Suppressor macrophage treated with lipopolysaccharide for 1 hour (primary cell): ENCODE measurements at regions not wholly inside any gene's neighbourhood (a gene's known extent, or its start where the extent isn't known, plus 50 kb on each side); places are given as distances from the start of the nearest gene placed in this dataset.

Experiments used
- DNase-seq, 3 donors: peaks; one replicate each; pipeline ENCODE4 v3.0.0-alpha.2; 2020 to 2022

DNA sequence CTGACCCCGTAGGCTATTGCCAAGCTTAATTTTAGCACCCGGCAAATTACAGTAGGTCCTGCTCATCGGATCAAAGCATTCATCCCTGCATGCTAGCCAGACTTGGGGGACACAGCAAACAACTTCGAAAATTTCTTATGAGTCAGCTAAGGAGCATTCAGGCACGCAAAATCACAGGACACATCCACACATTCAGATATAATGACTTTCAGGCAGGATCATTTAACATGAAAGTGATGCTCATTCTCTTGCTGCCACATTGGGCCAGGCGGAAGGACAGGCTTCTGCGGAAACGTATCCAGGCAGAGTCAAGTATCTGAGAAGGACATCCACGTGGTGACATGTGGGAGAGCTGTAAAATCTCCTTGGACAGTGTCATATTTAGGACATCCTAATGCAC, 474.0 kb upstream of the NRP1 start:
- no peak for DNase-seq

DNA sequence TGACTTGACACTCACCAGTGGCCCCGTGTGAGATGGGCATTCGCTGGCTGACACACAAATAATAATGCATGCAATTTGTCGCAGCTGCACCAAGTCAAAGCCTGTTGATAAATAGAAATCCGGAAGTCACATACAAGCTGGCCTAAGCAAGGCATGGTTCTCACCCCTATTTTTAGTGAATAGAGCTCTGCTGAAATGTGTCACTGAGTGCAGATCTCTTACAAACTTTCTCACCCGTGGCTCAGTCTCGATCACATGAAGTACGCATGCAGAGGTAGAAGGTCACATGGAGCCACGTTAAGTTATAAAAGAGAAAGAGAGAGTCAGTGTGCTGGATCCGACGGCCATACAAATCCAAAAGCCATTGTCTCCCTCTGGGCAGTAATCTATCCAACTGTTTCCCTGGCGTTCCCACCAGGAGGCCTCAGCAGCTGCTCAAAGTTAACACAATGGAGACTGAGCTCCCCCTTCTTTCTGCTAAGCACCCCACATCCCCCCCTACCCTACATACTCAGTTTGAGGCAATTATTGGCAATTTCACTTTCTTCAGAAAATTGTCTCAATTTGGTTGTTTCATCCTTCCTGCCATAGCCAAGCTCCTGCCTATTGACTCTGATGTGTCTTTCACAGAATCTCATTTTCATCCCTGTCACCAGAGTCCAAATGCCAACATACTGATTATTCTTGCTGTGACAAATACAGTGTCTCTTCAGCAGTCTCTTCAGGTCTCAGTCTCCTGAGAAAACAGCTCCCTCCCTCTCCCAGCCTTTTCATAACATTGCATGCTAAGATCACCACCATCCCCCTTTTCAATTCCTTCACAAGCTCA, 473.3 kb upstream of the NRP1 start:
- DNase-seq, result no peak

- DNase-seq, result no peak
Observed at GRCh38 chr10:33805831-33806230, 471.4 kb upstream of the NRP1 start.

GRCh38 chr10:33804584-33804983, 470.1 kb upstream of the NRP1 start:
- no peak for DNase-seq

DNA sequence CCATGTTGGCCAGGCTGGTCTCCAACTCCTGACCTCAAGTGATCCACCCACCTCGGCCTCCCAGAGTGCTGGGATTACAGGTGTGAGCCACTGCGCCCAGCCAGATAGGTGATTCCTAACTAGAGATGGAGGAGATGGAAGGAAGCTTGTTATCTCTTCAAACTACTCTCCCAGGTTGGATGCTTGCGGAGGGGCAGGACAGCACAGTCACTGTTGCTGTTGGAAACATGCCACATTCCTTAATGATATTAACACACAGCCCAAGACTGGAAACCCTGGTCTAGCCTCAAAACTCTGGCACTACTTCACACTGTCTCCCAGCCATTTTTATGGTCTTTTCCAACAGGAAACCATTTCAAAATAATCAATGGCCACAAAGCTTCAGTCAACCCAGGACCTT, 468.8 kb upstream of the NRP1 start:
- DNase-seq, result no peak

DNA sequence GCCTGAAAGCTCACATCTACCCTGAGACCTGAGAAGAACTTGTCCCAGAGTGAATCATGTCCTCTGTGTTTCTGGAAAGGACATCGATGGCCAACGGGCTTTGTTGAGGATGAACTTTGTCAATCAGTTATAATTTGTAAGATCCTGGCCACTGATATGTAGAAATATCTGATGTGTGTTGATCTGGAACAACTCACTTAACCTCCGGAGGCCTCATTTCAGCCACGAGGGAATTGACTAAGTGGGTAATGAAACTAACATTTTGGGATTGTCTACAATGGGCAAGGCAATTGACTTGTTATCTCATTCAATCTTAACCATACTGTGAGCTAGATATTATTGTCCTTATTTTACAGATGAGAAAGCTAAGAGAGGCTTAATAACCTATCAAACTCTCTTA, 468.1 kb upstream of the NRP1 start:
- DNase-seq, result no peak

DNA sequence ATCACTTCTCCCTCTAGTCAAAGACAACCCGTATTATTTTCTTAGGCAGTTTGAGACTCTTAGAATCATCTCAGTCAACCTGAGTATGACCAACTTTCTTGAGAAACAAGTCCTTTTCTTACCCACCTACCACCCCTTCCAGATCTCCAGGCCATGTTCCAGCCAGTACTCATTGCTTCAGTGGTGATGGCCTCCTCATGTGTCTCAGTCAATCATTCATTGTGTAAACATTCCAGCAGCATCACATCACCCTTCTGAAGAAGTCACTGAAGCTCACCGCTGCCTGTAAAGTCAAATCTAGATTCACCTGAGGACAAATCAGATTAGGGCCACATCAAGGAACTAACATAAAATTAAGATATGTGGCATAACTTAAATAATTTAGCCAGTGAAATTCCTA, 467.2 kb upstream of the NRP1 start:
- no peak for DNase-seq

- DNase-seq, result no peak
Observed at GRCh38 chr10:33800986-33801385, 466.5 kb upstream of the NRP1 start.

DNA sequence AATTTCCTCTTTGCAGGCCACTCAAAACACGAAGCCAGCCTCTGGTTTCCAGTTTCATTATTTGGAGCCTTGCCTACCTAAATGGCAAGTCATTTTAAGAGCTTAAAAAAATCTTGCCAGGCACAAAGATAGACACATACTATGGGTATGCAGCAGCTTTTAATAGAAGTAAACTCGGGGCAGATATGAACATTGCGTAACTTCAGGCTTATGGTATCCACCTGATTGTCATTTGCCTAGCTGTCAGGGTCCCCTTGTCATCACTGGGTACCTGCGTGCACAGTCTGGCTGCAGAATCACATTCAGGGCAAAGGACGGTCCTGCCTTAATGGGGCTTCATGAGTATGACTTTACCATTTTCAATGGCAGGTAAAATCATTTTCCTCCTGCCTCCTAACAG, 466.1 kb upstream of the NRP1 start:
- no peak for DNase-seq

DNA sequence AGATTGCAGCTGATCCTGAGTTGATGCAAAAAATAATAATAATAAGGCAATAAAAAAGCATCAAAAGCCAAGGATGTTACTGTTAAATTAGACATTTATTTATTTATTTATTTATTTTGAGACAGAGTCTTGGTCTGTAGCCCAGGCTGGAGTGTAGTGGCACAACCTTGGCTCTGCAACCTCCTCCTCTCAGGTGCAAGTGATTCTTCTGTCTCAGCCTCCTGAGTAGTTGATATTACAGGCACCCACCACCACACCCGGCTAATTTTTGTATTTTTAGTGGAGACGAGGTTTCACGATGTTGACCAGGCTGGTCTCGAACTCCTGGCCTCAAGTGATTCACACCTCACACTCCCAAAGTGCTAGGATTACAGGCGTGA, 465.5 kb upstream of the NRP1 start:
- DNase-seq, result no peak

DNA sequence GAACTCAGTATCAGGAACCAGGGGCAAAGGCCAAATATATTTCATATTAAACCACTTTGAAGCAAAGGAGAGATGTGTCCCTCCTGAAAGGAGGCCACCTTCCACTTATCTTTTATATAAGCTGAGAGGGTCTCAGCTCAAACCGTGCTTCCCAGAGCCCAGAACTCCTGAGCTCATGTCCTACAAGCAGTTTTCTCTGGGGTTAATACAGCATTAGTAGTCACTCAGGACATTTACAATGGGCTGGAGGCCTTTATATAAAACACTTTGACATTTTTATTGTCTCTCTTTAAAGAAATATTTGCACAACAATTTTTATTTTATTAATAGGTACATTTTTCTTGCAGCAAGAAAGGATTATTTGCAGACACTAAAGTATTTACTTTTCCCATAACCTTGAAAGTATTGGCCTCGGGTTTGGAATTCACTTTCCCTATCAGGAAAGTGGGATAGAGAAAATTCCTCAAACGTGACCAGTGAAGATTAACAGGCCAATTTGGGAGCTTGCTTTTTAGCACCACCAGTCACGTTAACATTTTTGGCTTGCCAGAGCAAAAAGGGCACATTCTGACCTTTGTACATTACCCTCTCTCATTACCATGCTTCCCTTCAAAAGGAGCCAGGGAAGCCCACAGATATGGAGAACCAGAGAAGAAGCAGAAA, 464.9 kb upstream of the NRP1 start:
- DNase-seq, result no peak

DNA sequence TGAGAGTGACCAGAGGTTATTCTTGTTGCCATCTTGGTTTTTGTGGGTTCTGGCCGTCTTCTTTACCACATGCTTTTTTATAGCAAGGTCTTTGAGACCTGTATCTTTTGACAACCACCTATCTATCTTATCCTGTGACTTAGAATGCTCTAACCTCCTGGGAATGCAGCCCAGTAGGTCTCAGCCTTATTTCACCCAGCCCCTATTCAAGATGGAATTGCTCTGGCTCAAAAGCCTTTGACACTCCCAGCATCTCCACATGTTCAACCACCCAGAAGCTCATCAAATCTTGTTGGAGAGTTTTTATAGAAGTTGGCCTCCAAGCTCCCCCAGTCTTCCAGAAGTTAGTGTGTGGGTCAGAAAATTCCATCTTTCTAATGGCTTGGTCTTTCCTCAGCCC, 464.3 kb upstream of the NRP1 start:
- no peak for DNase-seq

GRCh38 chr10:33796680-33797079, 462.2 kb upstream of the NRP1 start:
- DNase-seq, result no peak

DNA sequence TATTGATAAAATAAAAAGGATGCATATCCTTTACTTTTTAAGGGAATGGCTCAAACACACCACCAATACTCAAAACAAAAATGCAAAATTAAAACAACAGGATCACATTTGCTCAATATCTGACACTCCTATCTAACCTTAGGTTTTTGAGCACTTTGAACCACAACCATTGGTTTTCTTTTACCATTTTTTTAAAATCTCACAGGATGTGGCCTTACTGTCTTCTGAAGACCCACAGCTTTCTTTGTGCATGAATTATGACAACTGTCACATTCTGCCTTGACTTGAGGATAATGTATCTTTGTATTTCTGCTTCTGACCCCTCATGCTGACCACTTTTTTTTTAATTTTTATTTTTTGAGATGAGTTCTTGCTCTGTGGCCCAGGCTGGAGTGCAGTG, 461.1 kb upstream of the NRP1 start:
- DNase-seq, result no peak

GRCh38 chr10:33794460-33794859, 460.0 kb upstream of the NRP1 start:
- peak in 2 of 3 donors; percentile 29 to 35 for DNase-seq

DNA sequence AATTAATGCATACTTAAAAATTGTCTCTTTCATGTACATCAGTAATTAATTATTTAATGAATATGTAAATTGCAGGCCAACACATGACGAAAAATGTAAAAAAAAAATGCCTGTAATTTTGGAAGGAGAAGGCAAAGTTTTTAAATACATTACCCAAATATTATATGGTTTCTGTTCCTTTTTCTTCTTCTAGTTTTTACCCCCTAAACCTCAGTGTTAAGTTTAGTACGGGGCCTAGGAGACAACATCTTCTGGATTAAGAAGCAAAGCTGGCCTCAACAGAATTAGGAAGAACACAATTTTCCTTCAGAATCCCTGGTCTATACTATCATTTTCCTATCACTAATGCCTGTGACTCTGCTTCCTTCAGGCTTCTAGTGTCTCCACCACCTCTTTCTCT, 459.3 kb upstream of the NRP1 start:
- DNase-seq, result no peak

GRCh38 chr10:33791272-33791660, 456.8 kb upstream of the NRP1 start:
- no peak for DNase-seq

DNA sequence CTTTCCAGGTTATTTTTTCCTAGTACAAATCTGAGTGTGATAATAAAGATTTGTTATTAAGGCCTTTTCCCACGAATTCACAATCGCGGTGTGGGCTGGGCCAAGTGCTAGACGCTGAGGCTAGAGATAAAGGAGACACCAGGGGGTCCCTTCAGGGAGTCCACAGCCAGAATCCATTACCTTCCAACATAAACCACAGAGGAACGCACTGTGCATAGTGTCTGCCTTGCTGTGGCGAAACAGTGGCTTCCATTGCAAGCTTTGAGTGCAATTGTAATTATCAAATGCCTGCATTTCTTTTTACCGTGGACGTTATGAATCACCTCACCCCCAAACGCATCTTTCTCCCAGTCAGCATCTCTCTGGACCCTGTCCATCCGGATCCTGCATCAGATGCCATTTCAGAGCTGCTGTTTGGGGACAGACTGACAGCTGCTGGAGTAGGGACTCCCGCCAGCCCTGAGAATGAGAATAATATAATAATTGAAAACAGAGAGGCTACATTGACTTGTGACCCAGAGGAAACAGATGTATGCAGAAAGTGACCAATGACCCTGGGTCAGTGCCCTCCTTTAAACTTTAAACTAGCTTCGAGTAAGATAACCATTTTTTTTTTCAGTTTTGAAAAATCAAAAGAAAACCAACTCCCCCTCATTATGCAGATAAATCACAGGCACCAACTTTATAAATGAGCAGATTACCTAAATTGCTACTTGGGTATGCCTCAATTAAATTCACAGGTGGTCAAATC, 456.2 kb upstream of the NRP1 start:
- DNase-seq, result no peak

DNA sequence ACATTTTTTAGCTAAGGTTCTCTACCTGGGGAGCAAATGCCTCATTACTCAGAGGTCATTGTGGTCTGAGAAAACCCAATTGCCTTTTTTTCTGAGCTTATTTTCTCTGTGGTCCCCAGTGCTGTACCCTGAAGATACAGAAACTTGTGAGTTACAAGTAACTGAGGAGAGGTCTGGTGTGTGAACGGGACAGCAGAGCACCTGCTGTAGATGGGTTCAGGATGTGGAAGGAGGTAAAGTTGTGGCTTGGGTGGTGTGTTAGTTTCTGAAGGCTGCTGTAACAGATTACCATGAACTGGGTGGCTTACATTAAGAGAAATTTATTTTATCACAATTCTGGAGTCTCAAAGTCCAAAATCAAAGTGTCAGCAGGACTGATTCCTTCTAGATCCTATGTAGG, 449.1 kb upstream of the NRP1 start:
- DNase-seq, result no peak

GRCh38 chr10:33783078-33783477, 448.6 kb upstream of the NRP1 start:
- DNase-seq, result no peak

DNA sequence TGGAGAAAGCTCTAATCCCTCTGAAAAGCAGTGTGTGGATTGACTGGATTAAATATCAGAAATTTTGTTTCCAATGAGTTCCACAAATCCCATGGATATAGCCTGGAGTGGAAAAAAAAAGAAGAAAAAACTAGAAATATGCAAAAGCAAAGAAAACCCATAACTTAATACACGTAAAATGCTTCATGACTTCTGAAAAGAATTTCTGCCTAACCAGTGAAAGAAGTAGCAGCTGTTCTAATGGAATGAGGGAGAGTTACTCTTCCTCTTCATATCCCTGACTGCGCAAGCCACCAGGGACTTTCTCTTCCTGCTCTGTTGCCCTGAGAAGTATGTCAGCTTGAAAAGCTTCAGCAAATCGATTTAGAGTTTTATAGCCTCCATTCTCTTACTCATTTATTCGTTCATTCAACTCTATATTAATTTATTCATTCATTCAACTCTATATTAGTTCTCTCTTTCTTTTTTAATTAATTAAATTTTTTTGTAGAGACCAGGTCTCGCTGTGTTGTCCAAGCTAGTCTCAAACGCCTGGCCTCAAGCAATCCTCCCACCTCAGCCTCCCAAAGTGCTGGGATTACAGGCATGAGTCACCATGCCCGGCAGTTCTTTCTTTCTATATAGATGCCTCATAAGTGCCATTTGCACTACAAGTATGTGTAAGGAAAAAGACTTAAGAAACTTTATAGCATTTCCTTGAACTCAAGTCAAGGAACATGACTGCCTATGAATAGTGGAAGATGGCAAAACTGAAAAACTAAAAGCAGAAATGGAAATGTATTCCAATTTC, 447.3 kb upstream of the NRP1 start:
- peak in 2 of 3 donors; percentile 15 to 24 for DNase-seq

GRCh38 chr10:33780961-33781360, 446.5 kb upstream of the NRP1 start:
- DNase-seq, result no peak

DNA sequence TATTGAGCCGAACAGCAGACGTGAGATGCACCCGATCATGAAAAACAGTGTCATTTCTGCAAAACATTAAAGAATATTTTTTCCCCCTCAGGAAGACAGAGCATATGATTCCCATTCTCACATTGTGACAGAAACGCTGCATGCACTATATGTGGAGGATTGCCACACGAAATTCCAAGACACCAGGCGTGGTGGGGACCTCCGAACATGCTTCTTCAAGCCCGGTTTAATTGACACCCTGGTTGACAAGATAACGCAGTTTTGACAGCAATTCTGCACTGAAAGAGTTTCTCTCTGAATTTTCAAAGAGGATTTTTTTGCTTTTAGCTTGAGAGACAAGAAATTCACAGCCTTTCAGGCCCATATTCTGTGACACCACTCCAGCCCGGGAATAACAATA, 442.8 kb upstream of the NRP1 start:
- DNase-seq, result no peak
